Hepatocyte (in vitro differentiated cells): ENCODE measurements at regions not wholly inside any gene's neighbourhood (a gene's known extent, or its start where the extent isn't known, plus 50 kb on each side); places are given as distances from the start of the nearest gene placed in this dataset.

ENCODE experiments used
- CTCF ChIP-seq: fragments of 200-600 bp; sonication (generic); IDR thresholded peaks from 2 replicates; pipeline ENCODE4 v1.5.1; 2016; ENCODE audit warnings: antibody characterized with exemption, mild to moderate bottlenecking; ENCODE audit not compliant: poor library complexity
- EZH2 ChIP-seq: fragments of 200-600 bp; sonication (generic); IDR thresholded peaks from 2 replicates; pipeline ENCODE4 v1.6.1; 2016; ENCODE audit warnings: antibody characterized with exemption, mild to moderate bottlenecking, borderline replicate concordance
- EZH2phosphoT487 ChIP-seq: fragments of 200-600 bp; sonication (generic); IDR thresholded peaks from one replicate; pipeline ENCODE4 v1.6.1; 2018; ENCODE audit warnings: antibody characterized with exemption, mild to moderate bottlenecking, low read depth, moderate library complexity; ENCODE audit not compliant: unreplicated experiment, severe bottlenecking

GRCh38 chr5:77839691-77840090 lies 63.6 kb upstream of the TBCA start:
- TF ChIP-seq CTCF (no peak), EZH2 (no peak), EZH2phosphoT487 (no peak)
